Stomach (tissue), 8 donors: ENCODE measurements at regions not wholly inside any gene's neighbourhood (a gene's known extent, or its start where the extent isn't known, plus 50 kb on each side); places are given as distances from the start of the nearest gene placed in this dataset.
A peak's percentile ranks its signal among the peaks of the same experiment; 100 is the strongest.

Experiments used
- DNase-seq, 2 donors: peaks; one replicate each; pipeline versions ENCODE4 v3.0.0 to v3.0.0-alpha.2; 2013 to 2019
- H3K27ac ChIP-seq, 5 donors: fragments of 200-600 bp in 4 of 5; sonication (generic) in 4 of 5; one replicate each; pipeline ENCODE4 v1.5.1; 2013 to 2019; ENCODE audit warnings: mild to moderate bottlenecking in 1 of 5, moderate library complexity in 1 of 5
- H3K27me3 ChIP-seq, 3 donors: fragments of 200-600 bp; sonication (generic); one replicate each; pipeline ENCODE4 v1.5.1; 2017 to 2019; ENCODE audit warnings: mixed run types in 1 of 3
- H3K36me3 ChIP-seq, 4 donors: fragments of 200-600 bp; sonication (generic); 1 replicate in 3 of 4; 2 replicates in 1 of 4; pipeline ENCODE4 v1.5.1; 2016 to 2019
- H3K4me1 ChIP-seq, 4 donors: fragments of 200-600 bp; sonication (generic); one replicate each; pipeline ENCODE4 v1.5.1; 2016 to 2019
- H3K4me3 ChIP-seq, 4 donors: fragments of 200-600 bp; sonication (generic) in 3 of 4; one replicate each; pipeline ENCODE4 v1.5.1; 2016 to 2019; ENCODE audit warnings: mild to moderate bottlenecking in 1 of 4
- H3K9me3 ChIP-seq, 4 donors: fragments of 200-600 bp; sonication (generic); one replicate each; pipeline ENCODE4 v1.5.1; 2016 to 2019
- EP300 ChIP-seq: sonication (generic); formaldehyde crosslinking; IDR thresholded peaks from one replicate; pipeline ENCODE4 v1.6.1; 2017; ENCODE audit warnings: antibody characterized with exemption
- POLR2A ChIP-seq, 4 donors: fragments of 450-650 bp; IDR thresholded peaks; one replicate each; pipeline ENCODE4 v1.6.1; 2016; ENCODE audit warnings: antibody characterized with exemption in 4 of 4, control low read depth in 2 of 4, mild to moderate bottlenecking in 1 of 4, moderate library complexity in 1 of 4
- POLR2AphosphoS5 ChIP-seq, 3 donors: sonication (generic); formaldehyde crosslinking; IDR thresholded peaks; one replicate each; pipeline ENCODE4 v1.6.1; 2016; ENCODE audit warnings: antibody characterized with exemption in 3 of 3
- WGBS, 5 donors: extraction: QIAGEN DNeasy Blood & Tissue Kit in 3 of 5; methylation state at CpG; one replicate each; pipeline versions ENCODE4 v1.1.5 to v1.1.7; 2013 to 2018; 5-methylcytosine and 5-hydroxymethylcytosine counted together
- intact Hi-C: fragments of 100-400 bp; cut with DNase I; formaldehyde crosslinking; loops from one replicate; pipeline ENCODE4 v1.15.1; 2023; ENCODE audit warnings: low total_unique reads
- TF ChIP-seq, protein P1 (sequence below), 7 experiments: fragments of 450-650 bp in 4 of 7; fragments of 200-600 bp in 3 of 7; sonication (generic) in 3 of 7; IDR thresholded peaks; one replicate each; pipeline ENCODE4 v1.5.1; 2016 to 2019; ENCODE audit warnings: antibody characterized with exemption in 7 of 7, control low read depth in 2 of 7, mild to moderate bottlenecking in 1 of 7
- donor health status: healthy with polysubstance abuse.
- donor health status: Bipolar disorder and iron deficiency.
- donor health status: healthy.

DNA sequence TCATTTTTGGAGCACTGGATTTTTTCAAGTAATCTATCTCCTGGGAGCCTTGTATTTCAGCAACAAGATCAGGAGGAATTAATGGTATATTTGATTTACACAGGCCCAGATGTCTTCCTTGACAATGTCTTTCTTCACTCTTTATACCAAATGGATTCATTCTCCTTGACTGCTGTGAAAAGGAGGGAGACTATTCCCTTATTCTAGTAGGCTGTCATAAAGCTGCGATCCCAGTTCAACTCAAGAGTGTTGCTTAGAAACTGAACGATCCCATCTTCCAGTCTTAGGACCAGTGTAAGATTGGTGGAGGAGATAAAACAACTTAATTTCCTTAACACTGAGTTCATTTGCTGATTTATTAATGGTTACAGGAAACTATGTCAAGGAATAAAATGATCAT lies 119.4 kb upstream of the ROBO1 start:
- Histone ChIP-seq H3K4me1 (no peaks in the 10 kb centered on the region), H3K4me3 (no peak overlapping the region), H3K27me3 (no peaks in the 10 kb centered on the region), H3K9me3 (peaks cover 0 to 5% (median 2%) of the 10 kb centered on the region in 4 donors), H3K36me3 (no peaks in the 10 kb centered on the region), H3K27ac (no peak overlapping the region)
- WGBS, 5 donors, result 70 to 84% (median 78%) methylated on average over 2 of the region's 2 CpGs
- intact Hi-C loops, result no loop called here
- TF ChIP-seq, protein P1, sequence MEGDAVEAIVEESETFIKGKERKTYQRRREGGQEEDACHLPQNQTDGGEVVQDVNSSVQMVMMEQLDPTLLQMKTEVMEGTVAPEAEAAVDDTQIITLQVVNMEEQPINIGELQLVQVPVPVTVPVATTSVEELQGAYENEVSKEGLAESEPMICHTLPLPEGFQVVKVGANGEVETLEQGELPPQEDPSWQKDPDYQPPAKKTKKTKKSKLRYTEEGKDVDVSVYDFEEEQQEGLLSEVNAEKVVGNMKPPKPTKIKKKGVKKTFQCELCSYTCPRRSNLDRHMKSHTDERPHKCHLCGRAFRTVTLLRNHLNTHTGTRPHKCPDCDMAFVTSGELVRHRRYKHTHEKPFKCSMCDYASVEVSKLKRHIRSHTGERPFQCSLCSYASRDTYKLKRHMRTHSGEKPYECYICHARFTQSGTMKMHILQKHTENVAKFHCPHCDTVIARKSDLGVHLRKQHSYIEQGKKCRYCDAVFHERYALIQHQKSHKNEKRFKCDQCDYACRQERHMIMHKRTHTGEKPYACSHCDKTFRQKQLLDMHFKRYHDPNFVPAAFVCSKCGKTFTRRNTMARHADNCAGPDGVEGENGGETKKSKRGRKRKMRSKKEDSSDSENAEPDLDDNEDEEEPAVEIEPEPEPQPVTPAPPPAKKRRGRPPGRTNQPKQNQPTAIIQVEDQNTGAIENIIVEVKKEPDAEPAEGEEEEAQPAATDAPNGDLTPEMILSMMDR (IDR thresholded peaks at IDR 0.05), result no peak
- TF ChIP-seq EP300, result no peak
- no peak for TF ChIP-seq POLR2AphosphoS5 (IDR thresholded peaks at IDR 0.05)
- TF ChIP-seq POLR2A (IDR thresholded peaks at IDR 0.05), result no peak
- DNase-seq, result no peak

DNA sequence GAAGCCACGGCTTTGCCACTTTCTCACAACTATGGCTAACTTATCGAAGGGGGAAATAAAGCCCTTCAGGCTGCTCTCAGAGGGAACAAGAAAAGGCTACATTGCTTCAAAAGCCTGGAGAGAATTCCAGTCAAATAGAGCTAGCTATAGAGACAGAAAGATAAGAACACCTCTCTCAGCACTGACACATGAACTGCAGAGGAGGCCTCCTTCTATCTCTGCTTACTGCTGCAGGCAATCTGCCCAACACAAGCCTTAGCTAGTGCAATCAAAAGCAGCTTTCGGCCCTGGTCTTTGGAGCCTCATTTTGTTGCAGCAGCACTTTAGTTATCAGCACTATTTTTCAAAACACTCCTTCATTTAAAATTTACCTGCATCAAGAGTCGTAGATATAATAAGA lies 118.4 kb upstream of the ROBO1 start:
- no peaks in the 10 kb centered on the region for H3K36me3 ChIP-seq
- WGBS, 5 donors, result 63 to 80% (median 72%) methylated on average over 4 of the region's 4 CpGs
- H3K4me3 ChIP-seq, result no peak overlapping the region
- no peaks in the 10 kb centered on the region for H3K4me1 ChIP-seq
- intact Hi-C loops, result no loop called here
- H3K27me3 ChIP-seq, result no peaks in the 10 kb centered on the region
- peak in 1 of 2 donors; percentile 32 for DNase-seq
- H3K27ac ChIP-seq, result no peak overlapping the region
- peaks cover 0 to 5% (median 2%) of the 10 kb centered on the region in 4 donors for H3K9me3 ChIP-seq
- TF ChIP-seq, protein P1 (IDR thresholded peaks at IDR 0.05), result no peak
- no peak for TF ChIP-seq POLR2A (IDR thresholded peaks at IDR 0.05)
- TF ChIP-seq EP300, result no peak
- no peak for TF ChIP-seq POLR2AphosphoS5 (IDR thresholded peaks at IDR 0.05)

DNA sequence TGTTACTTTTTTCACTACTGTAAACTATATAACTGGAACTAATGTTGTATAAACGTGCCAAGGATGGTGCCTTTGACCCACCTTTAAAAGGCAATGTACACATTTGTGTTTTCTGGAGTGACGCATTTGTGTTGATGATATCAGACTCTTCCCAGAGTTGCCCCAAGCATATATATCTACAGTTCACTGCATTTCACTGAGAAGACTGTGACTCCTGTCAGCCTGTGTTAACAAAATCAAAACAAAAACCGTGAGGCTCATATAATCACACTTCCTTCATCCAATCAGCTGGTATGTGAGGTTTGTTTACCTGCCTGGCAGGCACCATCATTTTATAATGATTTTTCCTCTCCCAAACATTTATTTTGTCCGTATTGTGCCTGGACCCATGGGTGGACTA lies 117.6 kb upstream of the ROBO1 start:
- intact Hi-C loops, result no loop called here
- Histone ChIP-seq H3K4me1 (no peaks in the 10 kb centered on the region), H3K36me3 (no peaks in the 10 kb centered on the region), H3K4me3 (no peak overlapping the region), H3K27ac (no peak overlapping the region), H3K27me3 (no peaks in the 10 kb centered on the region), H3K9me3 (peaks cover 0 to 5% (median 1%) of the 10 kb centered on the region in 4 donors)
- WGBS, 5 donors, result 24 to 35% (median 25%) methylated on average over 4 of the region's 4 CpGs
- DNase-seq, result no peak
- no peak for TF ChIP-seq POLR2AphosphoS5 (IDR thresholded peaks at IDR 0.05)
- TF ChIP-seq EP300, result no peak
- TF ChIP-seq, protein P1 (IDR thresholded peaks at IDR 0.05), result no peak
- no peak for TF ChIP-seq POLR2A (IDR thresholded peaks at IDR 0.05)

DNA sequence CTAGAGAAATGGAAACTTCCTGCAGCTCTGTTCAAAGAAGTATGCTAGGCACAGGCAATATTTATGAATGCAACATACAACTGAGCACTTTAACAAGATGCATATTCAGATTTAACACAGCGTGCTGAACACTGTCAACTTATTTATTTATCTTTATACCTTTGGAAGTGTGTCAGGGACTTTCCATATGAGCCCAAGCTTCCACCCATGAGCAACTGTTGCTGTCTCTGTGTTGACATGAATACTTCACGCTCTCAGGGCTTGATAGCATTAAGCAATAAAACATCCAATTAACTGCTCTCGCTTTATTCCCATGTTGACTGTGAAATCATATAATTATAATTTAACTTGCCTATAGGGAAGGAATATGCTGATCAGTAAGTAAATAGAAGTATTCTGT lies 116.6 kb upstream of the ROBO1 start:
- Histone ChIP-seq H3K9me3 (no peaks in the 10 kb centered on the region), H3K27me3 (no peaks in the 10 kb centered on the region), H3K27ac (no peak overlapping the region), H3K36me3 (no peaks in the 10 kb centered on the region), H3K4me3 (no peak overlapping the region), H3K4me1 (no peaks in the 10 kb centered on the region)
- TF ChIP-seq POLR2A (IDR thresholded peaks at IDR 0.05) (no peak), POLR2AphosphoS5 (IDR thresholded peaks at IDR 0.05) (no peak), EP300 (no peak)
- TF ChIP-seq, protein P1 (IDR thresholded peaks at IDR 0.05), result no peak
- DNase-seq, result no peak
- intact Hi-C loops, result no loop called here
- WGBS, 5 donors, result 74 to 80% (median 78%) methylated on average over 3 of the region's 3 CpGs
